Fibroblast of lung (primary cell): ENCODE measurements at regions not wholly inside any gene's neighbourhood (a gene's known extent, or its start where the extent isn't known, plus 50 kb on each side); places are given as distances from the start of the nearest gene placed in this dataset.

Experiments
- DNase-seq, 2 donors: peaks; one replicate each; pipeline versions ENCODE4 v3.0.0 to v3.0.0-alpha.2; 2010; ENCODE audit warnings: low read depth in 2 of 2
- H2AFZ ChIP-seq: 2 replicates; pipeline ENCODE4 v1.5.1; 2012; ENCODE audit warnings: low read length, control low read depth, inconsistent platforms
- H3K27ac ChIP-seq: 2 replicates; pipeline ENCODE4 v1.5.1; 2011; ENCODE audit warnings: low read length, control low read depth; ENCODE audit not compliant: insufficient read depth
- H3K27me3 ChIP-seq: 2 replicates; pipeline ENCODE4 v1.5.1; 2011; ENCODE audit warnings: mild to moderate bottlenecking, low read length; ENCODE audit not compliant: control insufficient read depth, insufficient read depth
- H3K36me3 ChIP-seq: 2 replicates; pipeline ENCODE4 v1.5.1; 2011; ENCODE audit warnings: low read length; ENCODE audit not compliant: control insufficient read depth, insufficient read depth
- H3K4me1 ChIP-seq: 2 replicates; pipeline ENCODE4 v1.5.1; 2011; ENCODE audit warnings: low read length; ENCODE audit not compliant: control insufficient read depth, insufficient read depth; ENCODE audit errors: extremely low read depth
- H3K4me2 ChIP-seq: 2 replicates; pipeline ENCODE4 v1.5.1; 2011; ENCODE audit warnings: low read length, control low read depth; ENCODE audit not compliant: insufficient read depth; ENCODE audit errors: extremely low read depth
- H3K4me3 ChIP-seq, 4 experiments: fragments of 200-600 bp in 1 of 4; sonication (generic) in 1 of 4; replicated peaks in 1 of 4; 2 replicates each; pipeline ENCODE4 v1.5.1; 2011 to 2016; ENCODE audit warnings: low read length in 4 of 4, low read depth in 3 of 4, mild to moderate bottlenecking in 3 of 4, control low read depth in 2 of 4, inconsistent platforms in 1 of 4, mixed read lengths in 1 of 4; ENCODE audit not compliant: insufficient read depth in 1 of 4; ENCODE audit errors: control extremely low read depth in 1 of 4
- H3K79me2 ChIP-seq: 2 replicates; pipeline ENCODE4 v1.5.1; 2012; ENCODE audit warnings: mild to moderate bottlenecking, low read length, inconsistent platforms; ENCODE audit not compliant: control insufficient read depth, insufficient read depth
- H3K9ac ChIP-seq: 2 replicates; pipeline ENCODE4 v1.5.1; 2011; ENCODE audit warnings: mild to moderate bottlenecking, low read length, control low read depth; ENCODE audit not compliant: insufficient read depth
- H3K9me3 ChIP-seq: 2 replicates; pipeline ENCODE4 v1.5.1; 2012; ENCODE audit warnings: low read depth, low read length; ENCODE audit not compliant: control insufficient read depth, insufficient read depth
- H4K20me1 ChIP-seq: 2 replicates; pipeline ENCODE4 v1.5.1; 2011; ENCODE audit warnings: low read length; ENCODE audit not compliant: control insufficient read depth, insufficient read depth; ENCODE audit errors: extremely low read depth
- CTCF ChIP-seq, 2 donors: IDR thresholded peaks in 1 of 2; conservative IDR thresholded peaks in 1 of 2; 1 replicate in 1 of 2; 2 replicates in 1 of 2; pipeline ENCODE4 v1.5.1; 2011 to 2012; ENCODE audit warnings: low read length in 2 of 2, control low read depth in 1 of 2, inconsistent platforms in 1 of 2, low read depth in 1 of 2, mild to moderate bottlenecking in 1 of 2
- EZH2 ChIP-seq: IDR thresholded peaks from 2 replicates; pipeline ENCODE4 v1.5.1; 2012; ENCODE audit warnings: low read length, control low read depth, mild to moderate bottlenecking; ENCODE audit errors: missing control alignments

DNA sequence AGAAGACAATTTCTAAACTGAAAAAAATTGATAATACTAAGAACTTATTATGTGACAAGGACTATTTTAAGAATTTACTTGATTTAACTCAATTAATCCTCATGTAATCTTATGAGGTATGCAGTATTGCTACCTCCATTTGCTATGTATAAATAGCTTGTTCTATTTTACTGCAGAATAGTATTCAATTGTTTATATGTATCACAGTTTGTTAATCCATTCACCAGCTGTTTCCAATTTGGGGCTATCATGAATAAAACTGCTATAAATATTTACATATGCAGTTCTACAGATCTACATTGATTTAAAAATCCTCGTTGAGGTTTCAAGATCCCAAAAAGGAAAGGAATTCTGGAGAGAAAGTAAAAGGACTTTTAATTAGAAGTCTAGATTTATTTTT lies 54.8 kb upstream of the DOCK10 start:
- Histone ChIP-seq H3K9me3 (no peaks in the 10 kb centered on the region), H3K4me1 (peaks cover 10% of the 10 kb centered on the region), H3K4me2 (peak overlapping the region; percentile 36), H3K9ac (no peak overlapping the region), H3K27ac (no peak overlapping the region), H3K79me2 (no peaks in the 10 kb centered on the region), H4K20me1 (no peaks in the 10 kb centered on the region), H3K4me3 (no peak overlapping the region), H3K36me3 (no peaks in the 10 kb centered on the region), H3K27me3 (no peaks in the 10 kb centered on the region), H2AFZ (no peak overlapping the region)
- DNase-seq = peak; percentile 23 to 77
- TF ChIP-seq CTCF (conservative IDR thresholded peaks at IDR 0.05 in 1 of 2, IDR thresholded peaks at IDR 0.05 in 1 of 2; ENCODE audit: low read depth in 1 of 2, low read length in 2 of 2) (no peak), EZH2 (no peak)
